K562 (cell line): ENCODE measurements at regions not wholly inside any gene's neighbourhood (a gene's known extent, or its start where the extent isn't known, plus 50 kb on each side); places are given as distances from the start of the nearest gene placed in this dataset.

Experiments
- ATAC-seq: fragments of 200-7000 bp; cut with Tn5 transposase; 3 replicates; pipeline ENCODE4 v1.9.1; 2020; ENCODE audit warnings: moderate library complexity
- BruUV-seq: library from RNA; stranded (reverse); fragments of 400-500 nt; replicated peaks from 2 replicates; lab custom pipeline; 2021; lab: Mats Ljungman, UMichigan
- CTCF ChIA-PET: fragments of 300-600 bp; formaldehyde crosslinking; extraction: SDS; loops from one replicate; lab custom pipeline; 2021; ENCODE audit warnings: low intra/inter-chr PET ratio; lab: Yijun Ruan, JAX
- POLR2A ChIA-PET: fragments of 300-600, 350-650 bp; sonication (Branson Sonifier 250); formaldehyde crosslinking; extraction: SDS; loops from one replicate; lab custom pipeline; 2021; ENCODE audit warnings: antibody characterized with exemption, inconsistent platforms; lab: Yijun Ruan, JAX
- DNase-seq, 4 experiments: peaks; one replicate each; pipeline versions ENCODE4 v3.0.0 to v3.0.0-alpha.2; 2011 to 2018; ENCODE audit warnings: low spot score in 3 of 4, mixed read lengths in 3 of 4; ENCODE audit errors: extremely low read depth in 1 of 4
- FAIRE-seq: peaks from 2 replicates; lab custom pipeline; 2011; peaks lifted over from hg19 to GRCh38; lab: Jason Lieb, UNC
- H2AFZ ChIP-seq: 2 replicates; pipeline ENCODE4 v1.6.0; 2011; ENCODE audit warnings: low read depth, low read length, control low read depth, inconsistent platforms
- H3K27ac ChIP-seq: fragments of 200-600 bp; 3 replicates; pipeline ENCODE4 v1.8.0; 2011; ENCODE audit warnings: low read depth, mild to moderate bottlenecking, control low read depth, inconsistent platforms, low read length, moderate library complexity, mixed read lengths; ENCODE audit errors: extremely low read depth
- H3K27me3 ChIP-seq, 2 experiments: fragments of 300-600 bp in 1 of 2; 2 replicates in 1 of 2; 3 replicates in 1 of 2; pipeline versions ENCODE4 v1.6.0 to v1.8.0; 2011; ENCODE audit warnings: inconsistent platforms in 2 of 2, low read length in 2 of 2, mild to moderate bottlenecking in 1 of 2, mixed read lengths in 1 of 2, moderate library complexity in 1 of 2; ENCODE audit not compliant: control insufficient read depth in 2 of 2, insufficient read depth in 2 of 2
- H3K36me3 ChIP-seq: fragments of 300-600 bp; 3 replicates; pipeline ENCODE4 v1.8.0; 2011; ENCODE audit warnings: mild to moderate bottlenecking, low read length, inconsistent platforms; ENCODE audit not compliant: control insufficient read depth, insufficient read depth
- H3K4me1 ChIP-seq, 2 experiments: fragments of 200-600 bp in 1 of 2; replicated peaks in 1 of 2; 2 replicates in 1 of 2; 3 replicates in 1 of 2; pipeline versions ENCODE4 v1.5.1 to v1.8.0; 2011; ENCODE audit warnings: inconsistent platforms in 2 of 2, low read length in 2 of 2, mild to moderate bottlenecking in 1 of 2, mixed read lengths in 1 of 2, moderate library complexity in 1 of 2; ENCODE audit not compliant: control insufficient read depth in 2 of 2, insufficient read depth in 2 of 2
- H3K4me2 ChIP-seq: 2 replicates; pipeline ENCODE4 v1.6.1; 2011; ENCODE audit warnings: low read length, control low read depth, inconsistent platforms, mixed read lengths; ENCODE audit not compliant: insufficient read depth
- H3K4me3 ChIP-seq: fragments of 200-600 bp; sonication (generic), shearing (Covaris generic); 2 replicates; pipeline ENCODE4 v1.5.1; 2016; ENCODE audit warnings: control low read depth, inconsistent platforms
- H3K79me2 ChIP-seq: fragments of 200-600 bp; 3 replicates; pipeline ENCODE4 v1.8.0; 2011; ENCODE audit warnings: low read length, inconsistent platforms; ENCODE audit not compliant: control insufficient read depth, insufficient read depth
- H3K9ac ChIP-seq, 2 experiments: 2 replicates each; pipeline versions ENCODE4 v1.6.0 to v1.6.1; 2011; ENCODE audit warnings: low read depth in 2 of 2, low read length in 2 of 2, control low read depth in 1 of 2, inconsistent platforms in 1 of 2, mild to moderate bottlenecking in 1 of 2, mixed read lengths in 1 of 2; ENCODE audit not compliant: insufficient read depth in 1 of 2
- H3K9me1 ChIP-seq: one replicate; pipeline ENCODE4 v1.6.0; 2011; ENCODE audit warnings: inconsistent platforms, mild to moderate bottlenecking, low read length, moderate library complexity; ENCODE audit not compliant: control insufficient read depth, insufficient read depth
- H3K9me3 ChIP-seq: replicated peaks from 2 replicates; pipeline ENCODE4 v1.5.1; 2011; ENCODE audit warnings: low read depth, low read length, inconsistent platforms; ENCODE audit not compliant: control insufficient read depth, insufficient read depth
- H4K20me1 ChIP-seq: replicated peaks from 2 replicates; pipeline ENCODE4 v1.6.1; 2011; ENCODE audit warnings: low read length, inconsistent platforms, mixed read lengths; ENCODE audit not compliant: control insufficient read depth, insufficient read depth
- BRF1 ChIP-seq: IDR thresholded peaks from 3 replicates; pipeline ENCODE4 v1.6.1; 2011; ENCODE audit warnings: borderline replicate concordance, mild to moderate bottlenecking; ENCODE audit not compliant: insufficient read length; ENCODE audit errors: extremely low read depth
- ELF1 ChIP-seq: fragments of 200-800 bp; sonication (Bioruptor generic); IDR thresholded peaks from 2 replicates; pipeline ENCODE4 v1.6.1; 2016; ENCODE audit warnings: missing genetic modification characterization, missing compliant biosample characterization
- EZH2 ChIP-seq: IDR thresholded peaks from 2 replicates; pipeline ENCODE4 v1.6.1; 2012; ENCODE audit warnings: low read depth, mild to moderate bottlenecking, inconsistent platforms, low read length, borderline replicate concordance
- GMEB1 ChIP-seq: fragments of 250-450 bp; sonication (Bioruptor Pico); IDR thresholded peaks from 2 replicates; pipeline ENCODE4 v1.4.0; 2020; ENCODE audit warnings: mild to moderate bottlenecking
- GTF2E2 ChIP-seq: fragments of 200-800 bp; sonication (Bioruptor generic); IDR thresholded peaks from 2 replicates; pipeline ENCODE4 v1.6.1; 2016; ENCODE audit warnings: missing genetic modification characterization, missing compliant biosample characterization
- KDM4B ChIP-seq, 2 experiments: fragments of 450-650 bp in 1 of 2; sonication (generic) in 1 of 2; IDR thresholded peaks; 2 replicates each; pipeline ENCODE4 v1.6.1; 2016 to 2017; ENCODE audit warnings: borderline replicate concordance in 2 of 2, antibody characterized with exemption in 1 of 2, low read depth in 1 of 2, mild to moderate bottlenecking in 1 of 2
- MBD2 ChIP-seq: sonication (generic); IDR thresholded peaks from 2 replicates; pipeline ENCODE4 v1.6.1; 2016; ENCODE audit warnings: low read depth, borderline replicate concordance
- MTA1 ChIP-seq: fragments of 450-650 bp; IDR thresholded peaks from 2 replicates; pipeline ENCODE4 v1.6.1; 2017; ENCODE audit warnings: borderline replicate concordance
- NBN ChIP-seq: fragments of 450-650 bp; IDR thresholded peaks from 2 replicates; pipeline ENCODE4 v1.6.1; 2016; ENCODE audit warnings: low read depth, mild to moderate bottlenecking
- POLR3G ChIP-seq: IDR thresholded peaks from 2 replicates; pipeline ENCODE4 v1.6.1; 2011; ENCODE audit not compliant: insufficient read length, insufficient replicate concordance; ENCODE audit errors: extremely low read depth
- STAT6 ChIP-seq: sonication (generic); formaldehyde crosslinking; IDR thresholded peaks from 2 replicates; pipeline ENCODE4 v1.8.1; 2023; ENCODE audit warnings: mild to moderate bottlenecking, missing genetic modification reagents
- TRIM24 ChIP-seq, 2 experiments: fragments of 450-650 bp; IDR thresholded peaks; 2 replicates each; pipeline ENCODE4 v1.6.1; 2016
- ZNF140 ChIP-seq: fragments of 250-450 bp; sonication (Bioruptor Pico); IDR thresholded peaks from 2 replicates; pipeline ENCODE4 v1.8.0; 2021; ENCODE audit warnings: moderate library complexity, mild to moderate bottlenecking, inconsistent platforms
- ZNF165 ChIP-seq: fragments of 250-450 bp; sonication (Bioruptor Pico); IDR thresholded peaks from 2 replicates; pipeline ENCODE4 v1.4.0; 2020; ENCODE audit warnings: borderline replicate concordance
- ZNF717 ChIP-seq: fragments of 250-450 bp; sonication (Bioruptor Pico); IDR thresholded peaks from 2 replicates; pipeline ENCODE4 v1.5.0; 2021
- WGBS: fragments of 100-300 bp; shearing (Covaris generic); methylation state at CpG from one replicate; pipeline ENCODE4 v1.1.6; 2016; ENCODE audit warnings: low coverage, mixed read lengths; ENCODE audit not compliant: insufficient coverage; ENCODE audit errors: missing lambda C conversion rate; 5-methylcytosine and 5-hydroxymethylcytosine counted together
- in situ Hi-C: fragments of 300-500 bp; cut with MboI; formaldehyde crosslinking; loops from 4 replicates; pipeline ENCODE4 v1.15.0; 2018; ENCODE audit warnings: inconsistent platforms, mixed read lengths
- intact Hi-C: fragments of 100-400 bp; cut with micrococcal nuclease; formaldehyde crosslinking; loops from 2 replicates; pipeline ENCODE4 v1.14.2; 2022

DNA sequence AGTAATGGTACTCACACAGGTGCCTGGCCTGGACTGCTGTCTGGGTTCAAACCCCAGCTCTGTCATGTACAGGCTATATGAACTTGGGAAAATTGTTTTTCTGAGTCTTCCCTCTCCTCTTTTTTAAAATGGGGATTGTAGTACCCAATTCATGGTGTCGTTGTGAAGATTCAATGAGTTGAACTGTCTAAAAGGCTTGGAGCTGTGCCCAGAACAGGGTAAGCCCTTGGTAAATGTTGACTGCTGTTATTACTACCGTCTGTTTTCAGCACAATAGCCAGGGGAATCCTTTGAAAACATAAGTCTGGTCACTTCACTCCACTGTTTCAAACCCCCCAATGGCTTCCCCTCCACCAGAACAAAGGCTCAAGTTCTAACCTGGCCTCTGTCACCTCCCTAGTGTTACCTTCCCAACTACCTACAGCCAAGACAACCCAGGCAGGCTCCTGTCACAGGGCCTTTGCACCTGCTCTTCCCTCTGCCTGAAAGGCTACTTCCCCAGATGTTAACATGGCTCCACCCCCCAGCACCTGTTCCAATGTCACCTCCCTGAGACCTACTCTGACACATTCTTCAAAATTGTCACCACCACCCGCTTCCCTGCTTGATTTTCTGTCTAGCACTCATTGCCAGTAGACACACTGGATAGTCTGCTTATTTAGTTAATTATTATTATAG, 152.8 kb downstream of the CHST1 start (continued):
- TF ChIP-seq GMEB1 (CRISPR knock-in tag) (no peak), ELF1 (tag) (no peak), KDM4B (IDR thresholded peaks at IDR 0.05; ENCODE audit: borderline replicate concordance in 2 of 2, low read depth in 1 of 2) (no peak)

GRCh38 chr11:45511566-45511965, 153.9 kb downstream of the CHST1 start:
- in situ Hi-C loops (no loop called here), intact Hi-C loops (no loop called here)
- Histone ChIP-seq H3K9me1 (no peaks in the 10 kb centered on the region), H3K79me2 (no peaks in the 10 kb centered on the region), H2AFZ (no peak overlapping the region), H3K4me2 (no peak overlapping the region), H4K20me1 (0 out of 2 replicates have a peak, but pooled peaks cover 2% of the 10 kb centered on the region), H3K9me3 (no peaks in the 10 kb centered on the region), H3K4me1 (no peaks in the 10 kb centered on the region), H3K27ac (no peak overlapping the region), H3K36me3 (no peaks in the 10 kb centered on the region), H3K4me3 (no peak overlapping the region), H3K27me3 (no peaks in the 10 kb centered on the region; a peak in 1 of 5 replicates), H3K9ac (no peak overlapping the region)
- FAIRE-seq, result no peak
- BruUV-seq, result no TSS peak
- no peak for ATAC-seq
- ChIA-PET POLR2A (interaction anchor here (0.6 kb wide), 1 partner anchor 53 kb away, joined by 3 read pairs; no protein-coding TSS in a partner anchor), CTCF (no interaction called here)
- 0% methylated on average over 9 of the region's 9 CpGs for WGBS
- DNase-seq, result no peak
- no peak for TF ChIP-seq MBD2
- no peak for TF ChIP-seq ZNF717 (CRISPR knock-in tag)
- TF ChIP-seq TRIM24 (IDR thresholded peaks at IDR 0.05), result no peak
- no peak for TF ChIP-seq EZH2
- TF ChIP-seq ZNF165 (CRISPR knock-in tag), result no peak
- TF ChIP-seq MTA1, result no peak
- no peak for TF ChIP-seq BRF1
- no peak for TF ChIP-seq NBN
- TF ChIP-seq POLR3G, result no peak
- TF ChIP-seq ZNF140 (CRISPR knock-in tag), result no peak
- TF ChIP-seq GTF2E2, result no peak
- no peak for TF ChIP-seq STAT6 (CRISPR knock-in tag)
